HG02970 (cell line): ENCODE measurements at regions not wholly inside any gene's neighbourhood (a gene's known extent, or its start where the extent isn't known, plus 50 kb on each side); places are given as distances from the start of the nearest gene placed in this dataset.
"Not testable (repeated sequence)": the region's sequence is repeated elsewhere in the genome, so short reads cannot be mapped to it uniquely, and the experiment has no call there.

Experiments
- ATAC-seq: cut with Tn5 transposase; IDR thresholded peaks from one replicate; pipeline ENCODE4 v1.9.1; 2021; ENCODE audit warnings: mild to moderate bottlenecking, moderate library complexity, moderate number of reproducible peaks; ENCODE audit not compliant: unreplicated experiment, low FRiP score

- no peak for ATAC-seq
Observed at GRCh38 chr18:70981400-70982140, 692.7 kb downstream of the SOCS6 start.

GRCh38 chr18:70973626-70974025, 684.8 kb downstream of the SOCS6 start:
- ATAC-seq: no peak

GRCh38 chr18:70966419-70966818, 677.6 kb downstream of the SOCS6 start:
- ATAC-seq: no peak

- no peak for ATAC-seq
Observed at GRCh38 chr18:70961939-70962338, 673.1 kb downstream of the SOCS6 start.

- ATAC-seq: no peak
Observed at GRCh38 chr18:70956554-70956953, 667.7 kb downstream of the SOCS6 start.

- ATAC-seq: no peak
Observed at GRCh38 chr18:70936160-70936559, 647.3 kb downstream of the SOCS6 start.

GRCh38 chr18:70931942-70932814, 643.3 kb downstream of the SOCS6 start:
- no peak for ATAC-seq

GRCh38 chr18:70920840-70921374, 632.1 kb downstream of the SOCS6 start:
- ATAC-seq: no peak

- no peak for ATAC-seq
Observed at GRCh38 chr18:70907673-70908072, 618.8 kb downstream of the SOCS6 start.

- ATAC-seq: no peak
Observed at GRCh38 chr18:70892381-70892780, 603.5 kb downstream of the SOCS6 start.

GRCh38 chr18:70870292-70870691, 581.4 kb downstream of the SOCS6 start:
- no peak for ATAC-seq

GRCh38 chr18:70848329-70848728, 559.5 kb downstream of the SOCS6 start:
- ATAC-seq: no peak

GRCh38 chr18:70840649-70841048, 551.8 kb downstream of the SOCS6 start:
- no peak for ATAC-seq

- ATAC-seq: no peak
Observed at GRCh38 chr18:70827632-70828031, 538.8 kb downstream of the SOCS6 start.

- no peak for ATAC-seq
Observed at GRCh38 chr18:70826571-70826970, 537.7 kb downstream of the SOCS6 start.

- ATAC-seq: no peak
Observed at GRCh38 chr18:70822691-70823090, 533.8 kb downstream of the SOCS6 start.

GRCh38 chr18:70822117-70822516, 533.3 kb downstream of the SOCS6 start:
- no peak for ATAC-seq

GRCh38 chr18:70808481-70809056, 519.7 kb downstream of the SOCS6 start:
- no peak for ATAC-seq

- peak; percentile 95 for ATAC-seq
Observed at GRCh38 chr18:70781860-70782453, 493.1 kb downstream of the SOCS6 start.

GRCh38 chr18:70766254-70766653, 477.4 kb downstream of the SOCS6 start:
- not testable (repeated sequence) for ATAC-seq

GRCh38 chr18:70762812-70763211, 474.0 kb downstream of the SOCS6 start:
- ATAC-seq: no peak
